Hippocampal formation (tissue), 2 donors: ENCODE measurements at regions not wholly inside any gene's neighbourhood (a gene's known extent, or its start where the extent isn't known, plus 50 kb on each side); places are given as distances from the start of the nearest gene placed in this dataset.
"Not testable (repeated sequence)": the region's sequence is repeated elsewhere in the genome, so short reads cannot be mapped to it uniquely, and the experiment has no call there.

ENCODE experiments used
- DNase-seq, 2 donors: peaks; one replicate each; lab custom pipeline; 2025; lab: John Stamatoyannopoulos, UW

GRCh38 chr6:776528-776931, 83.6 kb upstream of the EXOC2 start:
- no peak for DNase-seq

- DNase-seq: no peak
Measured at GRCh38 chr6:775863-776262, 82.9 kb upstream of the EXOC2 start.

DNA sequence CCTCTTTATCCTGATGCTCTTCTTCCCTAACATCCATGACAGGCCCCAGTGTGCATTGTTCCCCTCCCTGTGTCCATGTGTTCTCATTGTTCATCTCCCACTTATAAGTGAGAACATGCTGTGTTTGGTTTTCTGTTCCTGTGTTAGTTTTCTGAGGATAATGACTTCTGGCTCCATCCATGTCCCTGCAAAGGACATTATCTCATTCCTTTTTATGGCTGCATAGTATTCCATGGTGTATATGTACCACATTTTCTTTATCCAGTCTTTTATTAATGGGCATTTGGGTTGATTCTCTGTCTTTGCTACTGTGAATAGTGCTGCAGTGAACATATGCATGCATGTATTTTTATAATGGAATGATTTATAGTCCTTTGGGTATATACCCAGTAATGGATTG, 78.7 kb upstream of the EXOC2 start:
- DNase-seq: not testable (repeated sequence)

DNA sequence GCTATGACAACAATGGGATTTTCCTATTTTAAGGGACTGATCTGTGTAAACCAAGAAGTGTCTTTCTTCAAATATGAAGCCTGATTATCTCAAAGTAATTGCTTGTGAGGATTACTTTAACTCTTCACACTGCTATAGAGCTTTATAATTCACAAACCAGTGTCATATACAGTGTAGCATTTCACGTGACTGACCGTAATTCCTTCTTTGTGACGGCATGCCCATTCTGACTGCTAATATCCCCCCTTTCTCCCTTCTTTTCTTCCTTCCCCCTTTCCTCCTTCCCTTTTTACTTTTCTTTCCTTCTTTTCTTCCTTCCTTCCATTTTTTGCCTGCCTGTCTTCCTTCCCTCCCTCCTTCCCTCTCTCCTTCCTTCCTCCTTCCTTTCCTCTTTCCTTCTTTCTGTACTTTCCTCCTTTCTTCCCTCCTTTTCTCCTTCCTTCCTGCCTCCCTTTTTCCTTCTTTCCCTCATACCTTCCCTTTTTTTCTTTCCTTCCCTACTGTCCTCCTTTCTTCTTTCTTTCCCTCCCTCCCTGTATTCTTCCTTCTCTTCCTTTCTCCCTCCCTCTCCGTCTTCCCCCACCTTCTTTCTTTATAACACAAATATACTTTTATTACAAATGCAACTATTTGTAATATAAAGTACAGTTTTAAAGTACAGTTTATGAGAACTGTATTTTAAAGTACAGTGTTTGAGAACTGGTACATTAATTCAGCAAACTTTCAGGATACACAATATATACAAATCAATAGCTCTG, 75.0 kb upstream of the EXOC2 start:
- DNase-seq: no peak

- no peak for DNase-seq
Measured at GRCh38 chr6:766625-767024, 73.7 kb upstream of the EXOC2 start.

- no peak for DNase-seq
Measured at GRCh38 chr6:761997-762396, 69.1 kb upstream of the EXOC2 start.

GRCh38 chr6:760982-761955, 68.3 kb upstream of the EXOC2 start:
- DNase-seq: no peak

DNA sequence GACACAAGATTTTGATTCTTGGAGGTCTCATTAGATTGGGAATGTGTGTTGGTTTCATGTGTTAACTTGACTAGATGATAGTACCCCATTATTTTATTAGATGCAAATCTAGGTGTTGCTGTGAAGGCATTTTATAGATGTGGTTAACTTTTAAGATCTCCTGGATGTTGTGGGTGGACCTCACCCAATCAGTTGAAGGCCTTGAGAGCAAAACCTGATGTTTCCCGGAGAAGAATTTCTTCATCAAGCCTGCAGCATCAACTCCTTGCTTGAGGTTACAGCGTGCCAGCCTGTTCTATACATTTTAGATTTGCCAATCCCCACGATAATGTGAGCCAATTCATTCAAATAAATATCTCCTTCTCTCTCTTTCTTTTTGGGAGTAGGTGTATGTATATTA, 66.8 kb upstream of the EXOC2 start:
- DNase-seq: no peak

GRCh38 chr6:756224-756623, 63.3 kb upstream of the EXOC2 start:
- DNase-seq: no peak

- no peak for DNase-seq
Measured at GRCh38 chr6:754202-754601, 61.3 kb upstream of the EXOC2 start.

DNA sequence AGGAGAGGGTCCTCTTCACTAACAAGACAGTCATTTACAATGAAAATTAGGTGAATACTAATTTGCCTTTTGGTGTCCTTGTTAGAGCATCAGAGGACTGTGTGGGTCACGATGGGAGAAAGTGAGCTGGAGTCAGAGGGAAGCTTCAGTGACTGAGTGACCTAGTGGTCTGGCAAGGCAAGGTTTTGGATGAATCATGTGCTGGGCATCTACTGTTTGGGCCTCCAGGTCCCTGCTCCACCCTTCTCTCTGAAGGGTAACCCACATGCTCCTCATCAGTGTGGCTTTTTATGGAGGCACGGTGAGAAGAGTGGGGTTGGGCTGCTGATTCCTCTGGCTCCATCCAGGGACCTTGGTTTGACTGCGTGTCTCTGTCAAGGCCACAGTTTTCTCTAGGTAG, 60.5 kb upstream of the EXOC2 start:
- DNase-seq: no peak

DNA sequence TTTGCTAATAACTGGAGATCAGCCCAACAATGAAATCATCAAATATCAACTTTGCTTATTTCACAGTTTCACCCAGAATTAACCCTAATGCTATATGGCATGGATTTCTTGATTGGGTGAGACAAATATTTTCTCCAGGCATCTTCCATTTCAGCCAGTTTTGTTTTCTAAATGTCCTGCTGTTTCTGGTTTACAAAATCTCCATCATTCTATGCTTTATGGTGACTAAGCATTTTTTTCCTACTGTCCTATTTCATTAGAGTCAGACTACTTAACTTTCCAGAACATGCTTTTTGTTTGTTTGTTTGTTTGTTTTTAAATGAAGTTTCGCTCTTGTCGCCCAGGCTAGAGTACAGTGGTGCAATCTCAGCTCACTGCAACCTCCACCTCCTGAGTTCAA, 59.5 kb upstream of the EXOC2 start:
- no peak for DNase-seq

- DNase-seq: no peak
Measured at GRCh38 chr6:751765-752164, 58.8 kb upstream of the EXOC2 start.

DNA sequence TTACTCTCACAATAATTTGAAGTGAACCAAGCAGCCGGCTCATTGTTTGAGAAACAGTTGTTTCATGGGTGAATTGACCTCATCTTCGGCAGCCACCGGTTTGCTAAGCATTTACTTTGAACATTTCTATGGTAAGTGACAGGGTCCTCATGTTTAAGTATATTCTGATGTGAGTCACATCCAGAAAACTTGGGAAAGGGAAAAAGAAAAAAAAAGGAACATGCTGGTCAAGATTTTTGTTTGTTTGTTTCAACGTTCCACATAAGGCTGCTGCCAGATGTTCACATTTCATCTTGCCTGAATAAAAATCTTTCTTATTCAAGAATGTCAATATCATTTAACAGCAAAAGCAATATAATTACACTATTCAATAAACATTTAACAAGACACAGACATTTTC, 55.0 kb upstream of the EXOC2 start:
- no peak for DNase-seq

GRCh38 chr6:747028-747427, 54.1 kb upstream of the EXOC2 start:
- no peak for DNase-seq

DNA sequence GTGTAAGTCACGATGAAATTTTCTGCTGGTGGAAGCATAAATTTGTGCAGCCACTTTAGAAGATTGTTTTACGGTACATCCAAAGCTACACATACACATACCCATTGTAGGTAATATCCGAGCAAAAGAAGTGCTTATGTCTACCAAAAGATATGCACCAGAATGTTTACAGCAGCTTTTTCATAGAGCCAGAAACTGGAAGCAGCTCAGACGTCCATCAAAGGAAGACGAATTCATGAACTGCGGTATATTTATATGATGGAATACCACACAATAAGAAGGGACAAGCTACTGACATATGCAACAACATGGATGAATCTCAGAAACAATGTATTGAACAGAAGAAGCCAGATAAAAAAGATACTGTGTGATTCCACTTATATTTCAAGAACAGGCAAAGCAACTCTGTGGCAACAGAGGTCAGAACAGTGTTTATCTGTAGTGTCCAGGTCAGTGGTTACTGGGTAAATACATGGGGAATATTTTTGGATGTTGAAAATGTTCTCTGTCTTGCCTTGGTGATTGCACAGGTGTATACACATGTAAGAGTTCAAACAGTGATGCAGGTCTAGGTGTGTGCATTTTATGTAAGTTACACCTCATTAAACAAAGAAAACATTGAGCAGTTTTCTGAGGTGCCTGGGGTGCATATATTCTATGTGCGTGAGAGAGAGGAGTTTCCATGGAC, 51.9 kb upstream of the EXOC2 start:
- DNase-seq: no peak

- DNase-seq: no peak
Measured at GRCh38 chr6:743320-744096, 50.6 kb upstream of the EXOC2 start.
